Loucy (cell line): ENCODE measurements at regions not wholly inside any gene's neighbourhood (a gene's known extent, or its start where the extent isn't known, plus 50 kb on each side); places are given as distances from the start of the nearest gene placed in this dataset.

Experiments used
- H2AFZ ChIP-seq: fragments of 200-600 bp; sonication (generic); 2 replicates; pipeline ENCODE4 v1.6.0; 2016; ENCODE audit warnings: antibody characterized with exemption, mild to moderate bottlenecking, low read length, moderate library complexity
- H3F3A ChIP-seq: fragments of 200-600 bp; 2 replicates; pipeline ENCODE4 v1.6.0; 2016; ENCODE audit warnings: antibody characterized with exemption, low read depth, mild to moderate bottlenecking
- H3K27me3 ChIP-seq: fragments of 200-600 bp; sonication (generic); 2 replicates; pipeline ENCODE4 v1.6.1; 2014; ENCODE audit warnings: low read length, mild to moderate bottlenecking; ENCODE audit not compliant: insufficient read depth, poor library complexity, severe bottlenecking
- H3K36me3 ChIP-seq: fragments of 200-600 bp; sonication (generic); 2 replicates; pipeline ENCODE4 v1.6.1; 2016; ENCODE audit warnings: low read length; ENCODE audit not compliant: insufficient read depth
- H3K4me1 ChIP-seq: fragments of 200-600 bp; sonication (generic); 2 replicates; pipeline ENCODE4 v1.5.1; 2014; ENCODE audit warnings: low read length, mild to moderate bottlenecking; ENCODE audit not compliant: insufficient read depth, poor library complexity, severe bottlenecking
- H3K4me2 ChIP-seq: fragments of 200-600 bp; sonication (generic); 2 replicates; pipeline ENCODE4 v1.6.0; 2014; ENCODE audit warnings: antibody characterized with exemption, low read length, low read depth, mild to moderate bottlenecking; ENCODE audit not compliant: poor library complexity, severe bottlenecking
- H3K4me3 ChIP-seq: fragments of 200-600 bp; sonication (generic); 2 replicates; pipeline ENCODE4 v1.5.1; 2014; ENCODE audit warnings: low read length, mild to moderate bottlenecking, mixed read lengths; ENCODE audit not compliant: poor library complexity, severe bottlenecking
- H3K79me2 ChIP-seq: fragments of 200-600 bp; sonication (generic); 2 replicates; pipeline ENCODE4 v1.6.1; 2014; ENCODE audit warnings: low read length; ENCODE audit not compliant: insufficient read depth
- H3K9ac ChIP-seq: fragments of 200-600 bp; sonication (generic); 2 replicates; pipeline ENCODE4 v1.6.0; 2014; ENCODE audit warnings: mild to moderate bottlenecking, low read depth, low read length, moderate library complexity; ENCODE audit not compliant: poor library complexity, severe bottlenecking
- H3K9me2 ChIP-seq: fragments of 200-600 bp; sonication (generic); replicated peaks from 2 replicates; pipeline ENCODE4 v1.6.1; 2016; ENCODE audit warnings: low read depth, low read length, mixed read lengths
- H3K9me3 ChIP-seq: fragments of 200-600 bp; sonication (generic); 2 replicates; pipeline ENCODE4 v1.6.1; 2014; ENCODE audit warnings: mild to moderate bottlenecking, antibody characterized with exemption, low read length, low read depth; ENCODE audit not compliant: insufficient read depth
- H4K20me1 ChIP-seq: fragments of 200-600 bp; sonication (generic); 2 replicates; pipeline ENCODE4 v1.6.0; 2014; ENCODE audit warnings: antibody characterized with exemption, low read length, mild to moderate bottlenecking; ENCODE audit not compliant: insufficient read depth, poor library complexity, severe bottlenecking
- CTCF ChIP-seq: fragments of 200-600 bp; sonication (generic); conservative IDR thresholded peaks from 2 replicates; pipeline ENCODE4 v1.5.1; 2014; ENCODE audit warnings: mild to moderate bottlenecking, antibody characterized with exemption, low read length
- EZH2phosphoT487 ChIP-seq: fragments of 200-600 bp; IDR thresholded peaks from 2 replicates; pipeline ENCODE4 v1.6.1; 2018; ENCODE audit warnings: antibody characterized with exemption, mild to moderate bottlenecking, moderate library complexity, borderline replicate concordance

- H3K79me2 ChIP-seq, result no peaks in the 10 kb centered on the region
- no peaks in the 10 kb centered on the region for H4K20me1 ChIP-seq
- H3K4me2 ChIP-seq, result no peak overlapping the region
- no peaks in the 10 kb centered on the region for H3K4me1 ChIP-seq
- TF ChIP-seq EZH2phosphoT487 (no peak), CTCF (no peak)
- H3K4me3 ChIP-seq, result no peak overlapping the region
- H3K9me3 ChIP-seq, result no peaks in the 10 kb centered on the region
- H3F3A ChIP-seq, result no peaks in the 10 kb centered on the region
- no peaks in the 10 kb centered on the region for H3K9me2 ChIP-seq
- no peak overlapping the region for H2AFZ ChIP-seq
- no peaks in the 10 kb centered on the region for H3K36me3 ChIP-seq
- no peaks in the 10 kb centered on the region for H3K27me3 ChIP-seq
- H3K9ac ChIP-seq, result no peak overlapping the region
Observed at GRCh38 chr11:33638608-33639007, 62.0 kb downstream of the C11orf91 start.

GRCh38 chr11:33636104-33636503 is 64.5 kb downstream of the C11orf91 start:
- H3F3A ChIP-seq, result no peaks in the 10 kb centered on the region
- no peak overlapping the region for H3K9ac ChIP-seq
- no peak overlapping the region for H3K4me3 ChIP-seq
- H3K79me2 ChIP-seq, result no peaks in the 10 kb centered on the region
- no peaks in the 10 kb centered on the region for H3K4me1 ChIP-seq
- no peaks in the 10 kb centered on the region for H3K27me3 ChIP-seq
- no peaks in the 10 kb centered on the region for H3K36me3 ChIP-seq
- no peak overlapping the region for H3K4me2 ChIP-seq
- no peaks in the 10 kb centered on the region for H3K9me3 ChIP-seq
- no peaks in the 10 kb centered on the region for H4K20me1 ChIP-seq
- no peak overlapping the region for H2AFZ ChIP-seq
- no peaks in the 10 kb centered on the region for H3K9me2 ChIP-seq
- no peak for TF ChIP-seq EZH2phosphoT487

GRCh38 chr11:33635161-33635560 is 65.5 kb downstream of the C11orf91 start:
- Histone ChIP-seq H3F3A (no peaks in the 10 kb centered on the region), H3K9ac (no peak overlapping the region), H3K4me3 (no peak overlapping the region), H3K36me3 (no peaks in the 10 kb centered on the region), H3K79me2 (no peaks in the 10 kb centered on the region), H4K20me1 (no peaks in the 10 kb centered on the region), H3K27me3 (no peaks in the 10 kb centered on the region), H2AFZ (no peak overlapping the region), H3K9me3 (no peaks in the 10 kb centered on the region), H3K4me1 (no peaks in the 10 kb centered on the region), H3K4me2 (no peak overlapping the region), H3K9me2 (no peaks in the 10 kb centered on the region)
- no peak for TF ChIP-seq EZH2phosphoT487
- no peak for TF ChIP-seq CTCF

- H3K4me1 ChIP-seq, result no peaks in the 10 kb centered on the region
- no peaks in the 10 kb centered on the region for H3K9me2 ChIP-seq
- H3K36me3 ChIP-seq, result no peaks in the 10 kb centered on the region
- H3K27me3 ChIP-seq, result no peaks in the 10 kb centered on the region
- H3K79me2 ChIP-seq, result no peaks in the 10 kb centered on the region
- H3K9me3 ChIP-seq, result no peaks in the 10 kb centered on the region
- H3K9ac ChIP-seq, result no peak overlapping the region
- no peaks in the 10 kb centered on the region for H3F3A ChIP-seq
- H4K20me1 ChIP-seq, result no peaks in the 10 kb centered on the region
- H2AFZ ChIP-seq, result no peak overlapping the region
- no peak overlapping the region for H3K4me3 ChIP-seq
- no peak overlapping the region for H3K4me2 ChIP-seq
- no peak for TF ChIP-seq CTCF
- no peak for TF ChIP-seq EZH2phosphoT487
Observed at GRCh38 chr11:33634291-33634834, 66.3 kb downstream of the C11orf91 start.
